ENCODE measurements at regions not wholly inside any gene's neighbourhood (a gene's known extent, or its start where the extent isn't known, plus 50 kb on each side); places are given as distances from the start of the nearest gene placed in this dataset.

DNA sequence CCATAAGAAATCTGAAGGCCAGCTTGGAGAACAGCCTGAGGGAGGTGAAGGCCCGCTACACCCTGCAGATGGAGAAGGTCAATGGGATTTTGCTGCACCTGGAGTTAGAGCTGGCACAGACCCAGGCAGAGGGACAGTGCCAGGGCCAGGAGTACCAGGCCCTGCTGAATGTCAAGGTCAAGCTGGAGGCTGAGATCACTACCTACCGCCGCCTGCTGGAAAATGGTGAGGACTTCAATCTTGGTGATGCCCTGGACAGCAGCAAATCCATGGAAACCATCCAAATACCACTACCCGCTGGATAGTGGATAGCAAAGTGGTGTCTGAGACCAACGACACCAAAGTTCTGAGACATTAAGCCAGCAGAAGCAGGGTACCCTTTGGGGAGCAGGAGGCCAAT, 100.5 kb upstream of the MAN2A1 start:
- Histone ChIP-seq H3K79me2 (no peaks in the 10 kb centered on the region), H3K9me2 (replicated peaks; ENCODE audit: insufficient read depth) (no peaks in the 10 kb centered on the region), H2AFZ (no peak overlapping the region), H3K36me3 (replicated peaks; ENCODE audit: insufficient read depth, low read depth) (no peaks in the 10 kb centered on the region), H3K4me1 (ENCODE audit: insufficient read depth) (no peaks in the 10 kb centered on the region), H3K4me2 (no peak overlapping the region), H3K4me3 (no peak overlapping the region), H3K9me3 (ENCODE audit: low read depth) (no peaks in the 10 kb centered on the region), H3K27me3 (no peaks in the 10 kb centered on the region), H4K20me1 (ENCODE audit: insufficient read depth, poor library complexity, severe bottlenecking) (no peaks in the 10 kb centered on the region), H3K27ac (no peak overlapping the region)
- DNase-seq (ENCODE audit: low spot score) = no peak
- TF ChIP-seq, protein P1, sequence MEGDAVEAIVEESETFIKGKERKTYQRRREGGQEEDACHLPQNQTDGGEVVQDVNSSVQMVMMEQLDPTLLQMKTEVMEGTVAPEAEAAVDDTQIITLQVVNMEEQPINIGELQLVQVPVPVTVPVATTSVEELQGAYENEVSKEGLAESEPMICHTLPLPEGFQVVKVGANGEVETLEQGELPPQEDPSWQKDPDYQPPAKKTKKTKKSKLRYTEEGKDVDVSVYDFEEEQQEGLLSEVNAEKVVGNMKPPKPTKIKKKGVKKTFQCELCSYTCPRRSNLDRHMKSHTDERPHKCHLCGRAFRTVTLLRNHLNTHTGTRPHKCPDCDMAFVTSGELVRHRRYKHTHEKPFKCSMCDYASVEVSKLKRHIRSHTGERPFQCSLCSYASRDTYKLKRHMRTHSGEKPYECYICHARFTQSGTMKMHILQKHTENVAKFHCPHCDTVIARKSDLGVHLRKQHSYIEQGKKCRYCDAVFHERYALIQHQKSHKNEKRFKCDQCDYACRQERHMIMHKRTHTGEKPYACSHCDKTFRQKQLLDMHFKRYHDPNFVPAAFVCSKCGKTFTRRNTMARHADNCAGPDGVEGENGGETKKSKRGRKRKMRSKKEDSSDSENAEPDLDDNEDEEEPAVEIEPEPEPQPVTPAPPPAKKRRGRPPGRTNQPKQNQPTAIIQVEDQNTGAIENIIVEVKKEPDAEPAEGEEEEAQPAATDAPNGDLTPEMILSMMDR (IDR thresholded peaks at IDR 0.05; ENCODE audit: poor library complexity) = no peak
- TF ChIP-seq EZH2phosphoT487 (IDR thresholded peaks at IDR 0.05; ENCODE audit: low read depth, severe bottlenecking, unreplicated experiment) (no peak), EZH2 (IDR thresholded peaks at IDR 0.05; ENCODE audit: borderline replicate concordance) (no peak)
- WGBS (ENCODE audit: low lambda C conversion rate, missing lambda C conversion rate) = 89% methylated on average over 5 of the region's 5 CpGs

DNA sequence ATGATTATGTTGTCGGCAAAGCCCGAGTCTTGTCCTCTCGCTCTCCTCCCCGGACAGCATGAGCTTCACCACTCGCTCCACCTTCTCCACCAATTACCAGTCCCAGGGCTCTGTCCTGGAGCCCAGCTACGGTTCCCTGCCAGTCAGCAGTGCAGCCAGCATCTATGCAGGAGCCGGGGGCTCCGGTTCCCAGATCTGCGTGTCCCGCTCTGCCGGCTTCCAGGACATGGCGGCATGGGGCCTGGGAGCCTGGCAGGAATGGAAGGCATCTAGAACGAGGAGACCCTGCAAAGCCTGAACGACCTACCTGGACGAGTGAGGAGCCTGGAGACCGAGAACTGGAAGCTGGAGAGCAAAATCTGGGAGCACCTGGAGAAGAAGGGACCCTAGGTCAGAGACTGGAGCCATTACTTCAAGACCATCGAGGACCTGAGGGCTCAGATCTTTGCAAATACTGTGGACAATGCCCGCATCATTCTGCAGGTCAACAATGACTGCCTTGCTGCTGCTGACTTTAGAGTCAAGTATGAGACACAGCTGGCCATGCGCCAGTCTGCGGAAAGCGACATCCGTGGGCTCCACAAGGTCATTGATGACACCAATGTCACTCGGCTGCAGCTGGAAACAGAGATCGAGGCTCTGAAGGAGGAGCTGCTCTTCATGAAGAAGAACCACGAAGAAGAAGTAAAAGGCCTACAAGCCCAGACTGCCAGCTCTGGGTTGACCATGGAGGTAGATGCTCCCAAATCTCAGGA, 101.3 kb upstream of the MAN2A1 start:
- no peak overlapping the region for H3K27ac ChIP-seq
- no peak overlapping the region for H2AFZ ChIP-seq
- no peaks in the 10 kb centered on the region for H3K36me3 ChIP-seq (replicated peaks; ENCODE audit: insufficient read depth, low read depth)
- H3K27me3 ChIP-seq = no peaks in the 10 kb centered on the region
- WGBS (ENCODE audit: low lambda C conversion rate, missing lambda C conversion rate) = 95% methylated on average over 25 of the region's 25 CpGs
- H3K4me2 ChIP-seq = no peak overlapping the region
- no peaks in the 10 kb centered on the region for H3K9me2 ChIP-seq (replicated peaks; ENCODE audit: insufficient read depth)
- no peaks in the 10 kb centered on the region for H3K9me3 ChIP-seq (ENCODE audit: low read depth)
- TF ChIP-seq EZH2 (IDR thresholded peaks at IDR 0.05; ENCODE audit: borderline replicate concordance) (no peak), EZH2phosphoT487 (IDR thresholded peaks at IDR 0.05; ENCODE audit: low read depth, severe bottlenecking, unreplicated experiment) (no peak)
- TF ChIP-seq, protein P1 (IDR thresholded peaks at IDR 0.05; ENCODE audit: poor library complexity) = no peak
- H3K4me3 ChIP-seq = no peak overlapping the region
- no peaks in the 10 kb centered on the region for H4K20me1 ChIP-seq (ENCODE audit: insufficient read depth, poor library complexity, severe bottlenecking)
- H3K79me2 ChIP-seq = no peaks in the 10 kb centered on the region
- H3K4me1 ChIP-seq (ENCODE audit: insufficient read depth) = no peaks in the 10 kb centered on the region
- no peak for DNase-seq (ENCODE audit: low spot score)

DNA sequence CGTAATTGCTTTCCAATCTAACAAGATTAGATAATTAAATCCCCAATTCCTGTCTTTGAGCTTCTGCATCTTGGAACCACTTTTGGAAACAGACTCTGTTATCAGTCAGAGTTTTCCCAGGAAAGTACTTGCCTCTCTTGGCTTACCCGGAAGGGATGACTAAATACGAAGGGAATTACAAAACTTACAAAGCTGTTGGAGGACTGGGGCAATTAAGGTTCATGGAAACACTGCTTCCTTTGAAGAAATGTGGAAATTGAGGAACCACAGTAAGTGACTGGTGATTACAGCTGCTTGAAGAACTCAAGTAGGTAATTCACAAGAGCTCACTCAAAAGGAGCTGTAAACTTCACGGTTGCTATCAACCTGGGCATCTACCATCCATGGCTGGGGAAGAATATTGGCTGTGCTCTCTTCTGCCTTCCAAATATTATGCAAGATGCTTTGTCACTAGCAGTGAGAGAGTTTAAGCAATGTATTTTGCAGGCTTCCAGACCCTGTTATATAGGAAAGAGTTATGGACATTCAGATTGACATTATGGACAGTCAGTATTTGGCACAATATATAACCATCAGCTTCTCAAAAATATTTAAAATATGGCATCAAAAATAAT, 104.6 kb upstream of the MAN2A1 start:
- Histone ChIP-seq H3K27ac (no peak overlapping the region), H3K4me2 (no peak overlapping the region), H3K9me2 (replicated peaks; ENCODE audit: insufficient read depth) (no peaks in the 10 kb centered on the region), H3K9me3 (ENCODE audit: low read depth) (no peaks in the 10 kb centered on the region), H4K20me1 (ENCODE audit: insufficient read depth, poor library complexity, severe bottlenecking) (no peaks in the 10 kb centered on the region), H3K36me3 (replicated peaks; ENCODE audit: insufficient read depth, low read depth) (no peaks in the 10 kb centered on the region), H3K27me3 (peaks cover 6% of the 10 kb centered on the region), H2AFZ (no peak overlapping the region), H3K4me1 (ENCODE audit: insufficient read depth) (no peaks in the 10 kb centered on the region), H3K4me3 (no peak overlapping the region), H3K79me2 (no peaks in the 10 kb centered on the region)
- TF ChIP-seq, protein P1 (IDR thresholded peaks at IDR 0.05; ENCODE audit: poor library complexity) = no peak
- TF ChIP-seq EZH2phosphoT487 (IDR thresholded peaks at IDR 0.05; ENCODE audit: low read depth, severe bottlenecking, unreplicated experiment) = no peak
- TF ChIP-seq EZH2 (IDR thresholded peaks at IDR 0.05; ENCODE audit: borderline replicate concordance) = no peak
- no peak for DNase-seq (ENCODE audit: low spot score)
- WGBS (ENCODE audit: low lambda C conversion rate, missing lambda C conversion rate) = 39% methylated on average over 4 of the region's 4 CpGs

All from hepatocyte (in vitro differentiated cells).